HepG2 (cell line): ENCODE measurements at regions not wholly inside any gene's neighbourhood (a gene's known extent, or its start where the extent isn't known, plus 50 kb on each side); places are given as distances from the start of the nearest gene placed in this dataset.

ENCODE experiments used
- HHEX ChIP-seq: IDR thresholded peaks from 2 replicates; pipeline ENCODE4 v1.6.1; 2016; ENCODE audit warnings: control low read depth
- MXI1 ChIP-seq: IDR thresholded peaks from 3 replicates; pipeline ENCODE4 v1.6.1; 2012; ENCODE audit warnings: low read depth, low read length, inconsistent platforms, borderline replicate concordance
- PHF8 ChIP-seq: sonication (generic); formaldehyde crosslinking; IDR thresholded peaks from 2 replicates; pipeline ENCODE4 v1.5.0; 2020; ENCODE audit warnings: missing genetic modification reagents
- SKI ChIP-seq: fragments of 450-650 bp; IDR thresholded peaks from one replicate; pipeline ENCODE4 v1.6.1; 2018; ENCODE audit warnings: mild to moderate bottlenecking; ENCODE audit not compliant: partially characterized antibody
- ZBTB33 ChIP-seq: sonication (generic); formaldehyde crosslinking; IDR thresholded peaks from 2 replicates; pipeline ENCODE4 v1.4.0; 2020; ENCODE audit warnings: missing genetic modification reagents
- ZNF281 ChIP-seq: sonication (generic); formaldehyde crosslinking; IDR thresholded peaks from 2 replicates; pipeline ENCODE4 v1.4.0; 2020; ENCODE audit warnings: missing genetic modification reagents, borderline replicate concordance
- ZNF510 ChIP-seq: sonication (generic); formaldehyde crosslinking; IDR thresholded peaks from 2 replicates; pipeline ENCODE4 v1.4.0; 2020; ENCODE audit warnings: low read depth, mild to moderate bottlenecking, missing genetic modification reagents
- ZNF678 ChIP-seq: sonication (generic); formaldehyde crosslinking; IDR thresholded peaks from 2 replicates; pipeline ENCODE4 v1.4.0; 2020; ENCODE audit warnings: mild to moderate bottlenecking, missing genetic modification reagents
- ZNF704 ChIP-seq: sonication (generic); formaldehyde crosslinking; IDR thresholded peaks from 2 replicates; pipeline ENCODE4 v1.8.1; 2023; ENCODE audit warnings: mild to moderate bottlenecking, inconsistent platforms, moderate library complexity, missing genetic modification reagents, borderline replicate concordance
- ZNF775 ChIP-seq: sonication (generic); formaldehyde crosslinking; IDR thresholded peaks from 2 replicates; pipeline ENCODE4 v1.4.0; 2020; ENCODE audit warnings: missing genetic modification reagents, mild to moderate bottlenecking, moderate library complexity, borderline replicate concordance

- TF ChIP-seq PHF8 (no peak), MXI1 (no peak), HHEX (CRISPR knock-in tag) (no peak), ZNF775 (no peak), ZNF510 (CRISPR knock-in tag) (no peak), SKI (no peak), ZNF704 (no peak), ZBTB33 (CRISPR knock-in tag) (no peak), ZNF281 (CRISPR knock-in tag) (no peak), ZNF678 (CRISPR knock-in tag) (no peak)
- TF ChIP-seq, all 625 proteins: peak for 0
Measured at GRCh38 chr5:3303777-3304176, 291.9 kb upstream of the IRX1 start (continued).
